Urothelium cell line (cell line): ENCODE measurements at regions not wholly inside any gene's neighbourhood (a gene's known extent, or its start where the extent isn't known, plus 50 kb on each side); places are given as distances from the start of the nearest gene placed in this dataset.

Experiments
- DNase-seq: peaks from one replicate; pipeline ENCODE4 v3.0.0; 2011; ENCODE audit warnings: low spot score, mixed read lengths
- FAIRE-seq: peaks from 2 replicates; lab custom pipeline; 2011; peaks lifted over from hg19 to GRCh38; lab: Jason Lieb, UNC

DNA sequence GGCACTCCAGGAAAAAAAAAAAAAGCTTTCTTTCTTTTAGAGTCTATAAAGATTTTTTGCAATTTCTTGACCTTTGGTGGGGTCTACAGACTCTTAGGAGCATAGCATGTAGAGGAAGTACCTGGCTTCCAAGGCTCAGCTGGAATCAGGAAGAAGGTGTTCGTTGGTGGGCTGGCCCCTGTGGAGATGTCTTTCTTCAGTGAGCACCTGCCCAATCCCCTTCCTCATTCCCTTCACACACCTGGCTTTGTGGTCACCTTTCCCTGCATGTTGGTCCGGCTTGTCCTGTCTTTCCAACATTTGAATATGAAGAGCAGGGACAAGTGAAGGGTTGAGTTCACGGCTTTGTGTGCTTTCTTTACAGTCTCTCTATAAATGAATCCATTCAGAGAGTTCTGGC, 352.4 kb downstream of the HAPSTR1 start:
- FAIRE-seq: no peak
- DNase-seq: no peak

DNA sequence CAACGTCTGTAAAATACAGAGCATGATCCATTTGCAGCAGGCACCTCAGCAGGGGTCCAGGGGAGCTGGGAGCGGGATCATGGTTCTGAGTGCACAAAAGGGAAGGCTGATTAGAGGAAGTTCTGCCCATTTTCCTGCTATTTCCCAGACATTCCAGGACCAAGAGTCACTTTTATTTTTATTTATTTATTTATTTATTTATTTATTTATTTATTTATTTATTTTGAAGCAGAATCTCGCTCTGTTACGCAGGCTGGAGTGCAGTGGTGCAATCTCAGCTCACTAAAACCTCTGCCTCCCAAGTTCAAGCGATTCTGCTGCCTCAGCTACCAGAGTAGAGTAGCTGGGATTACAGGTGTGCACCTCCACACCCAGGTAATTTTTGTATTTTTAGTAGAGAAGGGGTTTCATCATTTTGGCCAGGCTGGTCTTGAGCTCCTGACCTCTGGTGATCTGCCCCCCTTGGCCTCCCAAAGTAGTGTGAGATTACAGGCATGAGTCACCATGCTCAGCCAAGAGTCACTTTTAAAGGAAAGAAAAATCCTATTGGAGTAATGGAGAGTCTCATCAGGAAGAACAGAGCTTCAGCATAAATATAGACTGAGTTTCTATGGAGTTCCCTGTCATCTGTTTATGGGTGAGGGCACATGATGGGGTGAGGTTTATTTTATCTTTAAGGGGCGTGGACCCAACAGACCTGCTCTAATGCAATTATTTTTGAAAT, 355.2 kb downstream of the HAPSTR1 start:
- FAIRE-seq: no peak
- no peak for DNase-seq

DNA sequence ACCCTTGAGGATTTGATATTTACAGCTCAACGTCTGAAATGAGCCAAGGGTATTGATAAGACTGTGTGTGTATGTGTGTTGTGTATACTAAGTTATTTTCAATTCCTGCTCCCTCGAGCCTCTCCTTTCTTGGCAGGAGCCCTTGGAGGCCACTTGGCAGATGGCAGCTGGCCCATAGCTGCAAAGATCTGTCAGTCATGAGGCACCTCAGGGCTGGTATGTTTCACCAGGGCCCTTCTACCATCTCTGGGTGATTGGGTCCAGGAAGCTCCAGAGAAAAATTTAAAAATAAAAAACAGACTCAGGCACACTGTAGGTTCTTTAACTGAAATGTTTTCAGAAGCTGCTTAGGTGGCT, 355.7 kb downstream of the HAPSTR1 start:
- DNase-seq: no peak
- no peak for FAIRE-seq

DNA sequence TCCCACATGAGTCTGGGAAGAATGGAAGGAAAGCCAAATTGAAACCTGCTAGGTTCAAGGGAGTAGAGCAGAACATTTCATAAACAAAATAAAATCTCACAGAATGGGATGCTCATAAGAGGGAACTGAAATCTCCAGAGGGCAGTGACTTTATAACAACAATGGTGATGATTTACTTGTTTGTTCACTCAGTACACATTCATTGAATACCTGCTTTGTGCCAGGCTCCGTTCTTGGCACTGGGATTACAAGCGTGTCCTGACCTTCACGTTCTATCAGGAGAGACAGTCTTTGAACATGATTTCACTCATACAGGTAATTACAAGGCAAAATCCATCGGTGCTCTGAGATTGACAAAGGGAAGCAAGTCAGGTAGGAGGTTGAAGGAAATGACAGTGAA, 356.3 kb downstream of the HAPSTR1 start:
- FAIRE-seq (no peak), DNase-seq (no peak)

DNA sequence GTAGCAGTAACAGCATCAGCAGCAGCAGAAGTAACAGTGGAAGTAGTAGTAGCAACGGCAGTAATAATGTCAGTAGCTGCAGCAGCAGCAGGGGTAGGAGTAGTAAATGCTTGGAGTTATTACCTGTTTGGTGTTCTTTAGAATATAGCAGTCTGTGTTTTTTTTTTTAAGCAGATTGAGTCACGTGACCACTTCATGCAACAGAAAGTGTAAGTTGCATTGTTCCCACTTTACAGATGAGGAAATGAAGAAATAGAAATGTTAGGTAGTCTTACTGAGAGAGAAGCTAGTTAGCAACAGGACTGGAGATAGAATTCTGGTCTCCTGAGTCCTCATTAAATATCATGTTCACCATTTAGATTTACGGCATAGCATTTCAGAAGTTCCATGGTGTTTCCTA, 358.2 kb downstream of the HAPSTR1 start:
- DNase-seq (no peak), FAIRE-seq (peak; percentile 66)

DNA sequence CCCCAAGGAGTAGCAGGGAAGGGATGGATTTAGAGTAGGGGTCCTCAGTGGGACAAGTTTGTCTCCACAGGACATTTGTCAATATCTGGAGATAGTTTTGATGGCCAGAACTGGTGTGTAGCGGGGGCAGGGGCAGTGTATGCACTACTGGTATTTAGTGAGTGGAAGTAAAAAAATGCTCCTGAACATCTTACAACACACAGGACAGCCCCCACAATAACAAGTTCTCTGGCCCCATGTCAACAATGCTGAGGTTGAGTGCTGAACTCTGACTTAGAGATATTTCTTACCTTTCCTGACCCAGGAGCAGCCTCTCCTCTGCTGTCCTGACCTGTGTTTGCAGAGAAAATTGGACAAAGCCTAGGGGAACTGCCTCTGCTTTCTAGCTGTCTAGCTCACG, 365.8 kb downstream of the HAPSTR1 start:
- FAIRE-seq: no peak
- no peak for DNase-seq

DNA sequence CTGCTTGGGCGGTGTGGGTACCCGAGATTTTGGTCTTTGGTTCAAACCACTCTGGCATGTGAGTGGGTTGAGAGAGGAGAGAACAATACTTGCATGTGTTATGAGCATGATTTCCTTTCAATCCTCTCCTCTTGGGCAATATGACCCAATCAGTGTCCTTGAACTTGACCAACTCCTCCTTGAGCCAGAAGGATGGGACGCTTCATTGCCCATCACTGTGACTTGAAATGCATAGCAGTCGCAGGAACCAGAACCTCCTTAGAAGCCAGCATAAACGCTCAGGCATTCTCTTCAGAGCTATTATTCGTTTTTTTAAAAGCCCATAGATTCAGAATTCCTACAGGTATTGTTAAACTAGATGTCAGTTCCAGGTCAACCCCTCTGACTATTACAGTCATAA, 367.4 kb downstream of the HAPSTR1 start:
- no peak for FAIRE-seq
- DNase-seq: no peak

DNA sequence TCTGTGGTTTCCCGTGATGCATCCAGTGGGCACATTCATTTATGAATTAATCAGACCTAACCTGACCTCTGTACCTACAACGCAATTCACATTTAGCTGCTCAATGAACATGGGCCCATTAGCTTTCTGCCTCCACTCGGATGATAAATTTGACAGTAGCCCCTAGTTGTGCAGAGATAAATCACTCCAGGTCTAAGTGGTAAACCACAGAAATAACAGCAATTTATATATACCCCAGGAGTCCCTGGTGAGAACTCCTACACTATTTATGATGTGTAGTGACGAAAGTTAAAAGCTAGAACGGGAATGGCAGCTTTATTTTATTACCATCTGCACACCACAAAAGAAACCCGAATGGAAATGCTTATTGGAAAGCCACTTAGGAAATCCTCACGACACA, 371.5 kb downstream of the HAPSTR1 start:
- DNase-seq (no peak), FAIRE-seq (peak; percentile 9)

DNA sequence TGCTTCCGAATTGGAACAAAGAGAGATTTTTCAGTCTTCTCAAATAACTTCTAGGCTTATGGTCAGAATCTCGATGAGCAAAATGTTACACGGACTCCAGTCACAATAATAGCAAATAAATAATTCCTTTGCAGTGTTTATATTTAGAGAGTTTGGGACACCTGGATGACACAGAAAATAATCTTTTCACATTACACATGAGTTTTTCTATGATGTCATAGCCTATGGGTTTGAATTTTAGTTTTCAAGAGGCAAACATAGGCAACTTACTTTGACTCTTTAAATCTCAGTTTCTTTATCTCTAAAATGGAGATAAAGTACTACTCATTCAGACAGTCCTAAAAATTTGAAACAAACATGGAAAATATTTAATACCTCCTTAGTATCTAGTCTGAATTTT, 372.0 kb downstream of the HAPSTR1 start:
- no peak for DNase-seq
- no peak for FAIRE-seq

DNA sequence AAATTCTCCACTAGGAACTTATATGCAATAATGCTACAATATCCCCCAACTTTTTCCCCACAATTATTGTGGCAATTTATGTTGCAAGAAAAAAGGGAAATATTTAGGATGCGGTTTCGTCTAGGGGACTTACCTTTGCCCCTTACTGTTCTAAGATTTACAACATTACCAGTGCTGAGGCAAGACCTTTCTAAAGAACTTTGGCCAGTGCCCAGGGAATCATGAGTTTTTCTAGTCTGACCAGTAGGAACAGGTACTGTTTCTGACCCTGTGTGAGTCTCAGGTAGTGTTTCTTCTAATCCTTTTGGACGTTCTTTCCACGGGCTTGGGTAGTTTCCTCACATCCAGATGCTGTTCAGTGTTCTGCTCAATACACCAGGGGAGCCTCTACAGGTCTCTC, 373.7 kb downstream of the HAPSTR1 start:
- no peak for DNase-seq
- FAIRE-seq: no peak

DNA sequence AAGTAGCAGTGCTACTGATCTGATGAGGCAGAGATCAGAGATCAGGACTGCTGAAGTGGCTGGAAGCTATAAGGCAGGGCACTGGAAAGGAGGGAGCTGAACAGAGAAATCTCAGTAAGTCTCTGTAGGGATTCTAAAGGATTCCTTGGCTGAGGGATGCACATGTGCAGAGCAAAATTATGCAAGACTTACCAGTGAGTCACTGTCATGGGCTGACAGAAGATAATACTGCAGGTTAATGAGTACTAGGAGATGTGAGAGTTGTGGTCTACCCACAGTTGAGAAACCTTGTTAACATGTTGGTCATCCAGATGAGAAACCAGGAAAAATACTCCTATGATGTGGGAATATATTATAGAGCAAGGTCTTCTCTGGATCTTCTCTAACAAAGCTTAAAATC, 378.1 kb downstream of the HAPSTR1 start:
- FAIRE-seq (no peak), DNase-seq (peak; percentile 37)

DNA sequence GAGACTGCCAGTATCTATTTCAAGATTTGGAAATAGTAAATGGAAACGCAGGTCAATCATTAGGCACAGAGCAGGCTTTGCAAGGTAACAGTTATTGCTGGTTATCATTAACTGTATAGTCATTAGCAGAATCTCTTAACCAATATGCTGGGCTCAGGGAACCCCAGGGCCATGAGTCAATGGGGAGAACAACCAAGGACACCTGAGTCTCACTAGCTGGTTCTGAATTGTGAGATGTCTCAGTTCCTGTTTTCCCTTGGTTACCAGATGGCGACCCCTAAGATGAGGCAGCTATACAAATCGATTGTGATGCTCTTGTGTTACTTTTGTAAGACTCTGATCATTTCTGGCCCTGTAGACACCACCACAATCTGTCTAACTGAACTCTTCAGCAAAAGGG, 385.3 kb downstream of the HAPSTR1 start:
- DNase-seq: no peak
- no peak for FAIRE-seq

DNA sequence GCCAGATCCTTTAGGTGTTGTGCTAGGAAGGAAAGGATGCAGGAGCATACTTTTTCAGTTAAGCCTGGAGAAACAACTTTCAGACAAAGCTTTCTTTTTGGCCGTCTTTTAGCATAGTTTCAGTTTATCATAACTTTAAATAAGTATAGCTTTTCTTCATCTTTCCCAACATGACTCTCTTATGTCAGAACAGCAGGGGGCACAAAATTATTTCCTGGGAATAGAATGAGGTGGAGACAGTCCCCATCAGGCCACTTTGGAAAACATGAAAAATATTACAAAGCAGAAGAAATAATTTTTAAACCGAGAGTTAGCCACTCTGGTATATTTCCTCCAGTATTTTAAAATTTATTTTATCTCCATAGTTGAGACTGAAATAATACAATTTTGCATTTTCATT, 387.6 kb downstream of the HAPSTR1 start:
- no peak for DNase-seq
- no peak for FAIRE-seq

DNA sequence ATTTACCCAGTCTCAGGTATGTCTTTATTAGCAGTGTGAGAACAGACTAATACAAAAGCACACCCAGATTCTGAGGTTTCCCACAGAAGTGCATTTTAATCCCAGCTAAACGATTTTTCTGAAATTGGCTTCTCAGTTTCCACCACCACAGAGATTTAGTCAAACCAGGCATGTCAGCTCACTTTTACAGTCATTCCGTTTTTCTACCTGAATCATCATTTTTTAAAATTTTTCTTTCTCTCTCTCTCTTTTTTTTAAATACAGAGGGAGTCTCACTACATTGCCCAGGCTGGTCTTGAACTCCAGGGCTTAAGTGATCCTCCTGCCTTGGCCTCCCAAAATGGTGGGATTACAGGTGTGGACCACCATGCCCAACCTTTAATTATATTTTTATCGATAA, 389.1 kb downstream of the HAPSTR1 start:
- DNase-seq (no peak), FAIRE-seq (no peak)

DNA sequence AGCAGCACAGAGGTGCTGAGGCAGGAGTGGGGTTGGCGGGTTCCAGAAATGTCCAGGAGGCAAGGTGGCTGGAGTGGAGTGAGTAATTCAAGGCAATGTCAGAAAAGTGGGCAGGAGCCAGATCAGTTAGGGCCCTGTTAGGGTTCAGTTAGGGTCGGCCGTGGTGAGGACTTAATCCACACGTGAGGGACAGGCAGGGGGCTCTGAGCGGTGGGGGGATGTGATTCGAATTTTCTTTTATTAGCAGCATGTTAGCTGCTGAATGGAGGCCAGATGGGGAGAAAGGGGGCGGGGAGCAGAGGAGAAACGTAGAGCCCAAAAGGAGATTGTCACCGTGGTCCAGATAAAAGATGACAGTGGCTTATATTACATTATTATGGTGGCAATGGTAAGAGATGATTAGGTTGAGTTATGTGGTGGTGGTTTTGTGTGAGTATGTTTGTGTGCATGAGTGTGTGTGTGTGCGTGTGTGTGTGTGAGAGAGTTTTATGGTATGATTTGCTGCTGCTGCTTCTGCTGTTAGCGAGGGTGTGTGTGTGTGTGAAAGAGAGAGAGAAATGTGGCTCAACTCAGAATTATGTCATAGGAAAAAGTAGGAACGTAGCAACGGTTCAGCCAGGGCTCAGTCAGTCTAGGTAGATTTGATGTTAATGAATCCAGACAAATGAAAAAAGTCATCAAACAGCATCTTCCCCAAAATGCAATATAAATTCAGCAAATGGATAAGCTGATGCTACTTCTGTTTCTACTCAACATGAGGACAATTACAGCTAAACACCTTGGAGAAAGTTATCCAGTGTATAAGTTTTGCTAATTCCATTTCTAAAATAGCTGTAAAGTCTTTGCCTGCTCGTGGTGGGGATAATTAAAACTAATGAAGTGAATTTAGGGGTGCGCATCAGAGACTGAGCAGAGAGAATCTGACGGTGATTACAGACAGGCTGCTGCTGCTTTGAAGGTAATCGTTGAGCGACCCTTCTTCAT, 390.6 kb downstream of the HAPSTR1 start:
- FAIRE-seq (no peak), DNase-seq (no peak)

DNA sequence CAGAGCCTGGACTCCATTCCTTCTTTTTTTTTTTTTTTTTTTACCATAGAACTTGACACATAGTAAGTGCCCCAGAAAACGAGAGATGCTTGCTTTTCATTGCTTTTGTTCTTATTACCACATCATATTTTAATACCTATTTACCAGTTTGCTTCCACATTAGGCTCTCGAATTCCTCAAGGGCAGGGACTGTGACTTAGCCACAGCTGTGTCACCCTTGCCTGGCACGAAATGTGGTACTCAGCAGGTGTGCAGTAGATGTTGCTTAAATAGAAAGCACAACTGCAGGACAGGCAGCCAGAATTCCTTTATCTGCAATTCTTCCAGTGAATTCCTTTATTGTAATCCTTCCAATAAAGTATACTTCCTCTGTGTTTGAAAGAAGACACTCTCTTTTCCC, 393.0 kb downstream of the HAPSTR1 start:
- FAIRE-seq: no peak
- DNase-seq: no peak

DNA sequence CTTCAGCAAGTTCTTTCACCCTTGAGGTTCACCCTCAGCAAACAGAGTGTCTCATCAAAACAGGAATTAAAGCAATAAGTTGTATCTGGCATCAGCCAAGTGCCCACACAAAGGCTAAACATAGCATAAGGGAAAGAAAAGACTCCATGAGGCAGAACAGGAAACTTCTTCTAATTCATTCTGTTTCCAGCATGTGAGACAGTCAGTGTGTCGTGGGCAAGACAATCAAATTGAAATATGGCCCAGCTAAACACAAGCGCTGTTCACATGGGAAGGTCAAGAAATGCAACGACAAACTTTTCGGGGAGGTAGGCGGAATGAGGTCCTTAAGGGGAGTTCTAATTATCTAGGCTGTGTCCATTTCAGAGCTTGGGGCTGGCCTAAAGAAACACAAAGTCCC, 393.4 kb downstream of the HAPSTR1 start:
- DNase-seq: no peak
- no peak for FAIRE-seq

DNA sequence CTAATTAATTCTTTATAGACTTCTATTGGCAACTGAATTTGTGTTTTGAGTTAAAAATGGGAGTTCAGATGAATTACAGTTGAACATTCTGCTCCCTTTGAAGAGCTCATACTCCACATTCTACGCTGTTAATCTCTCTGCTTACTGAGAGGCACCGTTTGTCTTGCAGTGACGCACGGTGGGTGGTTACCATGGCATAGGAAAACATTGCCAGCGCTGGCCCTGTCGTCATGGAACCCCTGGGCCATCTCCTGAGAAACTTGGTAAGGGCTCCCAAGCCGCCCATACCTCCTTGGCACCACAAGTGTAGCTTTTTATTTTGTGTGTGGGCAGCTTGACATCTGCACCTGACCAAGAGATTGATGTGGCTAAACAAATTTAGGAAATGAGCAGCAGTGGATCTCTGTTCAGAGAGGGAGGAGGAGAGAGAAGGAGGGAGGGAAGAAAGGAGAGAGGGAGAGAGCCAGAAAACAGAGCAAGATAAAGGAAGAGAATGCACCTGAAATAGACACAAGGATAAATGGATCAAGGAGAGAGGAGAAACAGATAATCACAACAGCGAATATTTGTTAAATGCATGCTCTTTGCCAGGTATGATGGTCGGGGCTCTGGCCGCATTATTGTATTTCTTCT, 398.5 kb downstream of the HAPSTR1 start:
- DNase-seq (no peak), FAIRE-seq (no peak)

DNA sequence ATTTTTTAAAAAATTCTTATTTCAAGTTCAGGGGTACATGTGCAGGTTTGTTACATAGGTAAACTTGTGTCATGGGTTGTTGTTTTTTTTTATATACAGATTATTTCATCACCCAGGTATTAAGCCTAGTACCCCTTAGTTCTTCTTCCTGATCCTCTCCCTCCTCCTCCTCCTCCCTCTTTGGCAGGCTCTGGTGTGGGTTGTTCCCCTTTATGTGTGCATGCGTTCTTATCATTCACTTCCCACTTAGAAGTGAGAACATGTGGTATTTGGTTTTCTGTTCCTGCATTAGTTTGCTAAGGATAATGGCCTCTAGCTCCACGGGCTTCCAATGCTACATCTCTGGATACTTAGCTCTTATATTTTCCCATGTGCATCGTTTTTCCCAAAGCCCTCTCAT, 404.4 kb downstream of the HAPSTR1 start:
- FAIRE-seq (no peak), DNase-seq (no peak)

DNA sequence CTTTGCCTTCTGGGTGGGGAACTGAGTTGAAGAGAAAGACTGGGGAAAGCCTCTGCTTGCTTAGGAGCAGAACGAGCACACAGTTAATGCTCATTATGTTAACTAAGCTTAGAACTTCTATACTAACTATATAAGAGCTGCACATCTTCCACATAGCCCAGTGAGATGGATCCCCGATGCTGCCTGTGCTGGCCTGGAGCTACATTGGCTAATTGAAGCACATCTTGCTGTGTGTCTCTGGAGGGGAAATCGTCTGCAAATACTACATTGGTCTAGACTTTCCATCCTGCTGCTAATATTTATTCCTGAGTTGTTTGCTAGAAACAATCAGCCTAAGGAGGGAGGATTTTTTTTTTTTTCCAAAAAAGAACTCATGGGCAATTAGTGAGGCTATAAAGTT, 406.3 kb downstream of the HAPSTR1 start:
- FAIRE-seq: no peak

DNA sequence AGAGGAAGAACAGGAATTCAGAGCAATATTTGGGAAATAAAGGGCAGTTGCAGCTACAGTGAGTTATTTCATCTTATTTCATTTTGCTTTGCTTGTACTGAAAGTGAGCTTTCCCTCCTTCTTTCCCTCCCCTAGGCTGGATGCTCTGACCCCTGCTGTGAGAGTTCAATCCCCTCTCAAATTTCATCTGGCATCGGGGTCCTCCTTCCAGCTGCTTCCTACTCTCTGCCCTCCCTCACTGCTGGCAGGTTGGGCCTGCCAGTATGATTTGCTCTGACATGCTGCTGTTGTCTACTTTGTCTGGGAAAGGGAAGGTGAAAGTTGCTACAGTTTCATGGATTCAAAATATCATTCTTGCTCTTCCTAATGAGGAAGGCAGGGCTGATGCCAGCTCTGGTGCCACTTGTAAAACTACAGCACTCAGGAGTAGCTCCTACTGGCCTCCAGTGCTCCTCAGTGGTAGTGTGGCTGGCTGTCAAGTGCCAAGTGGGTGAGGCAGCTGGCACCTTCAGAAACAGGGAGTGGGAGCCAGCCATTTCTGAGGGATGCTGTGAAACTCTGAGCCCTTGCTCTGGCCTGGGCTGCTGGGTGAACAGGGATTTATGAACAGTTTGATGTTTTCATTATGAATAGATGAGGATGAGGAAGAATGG, 408.6 kb downstream of the HAPSTR1 start:
- DNase-seq (no peak), FAIRE-seq (no peak)

More for the DNA sequence above, 406.3 kb downstream of the HAPSTR1 start:
- no peak for DNase-seq
